ENCODE measurements at regions not wholly inside any gene's neighbourhood (a gene's known extent, or its start where the extent isn't known, plus 50 kb on each side); places are given as distances from the start of the nearest gene placed in this dataset.

- TF ChIP-seq NANOG (IDR thresholded peaks at IDR 0.05; ENCODE audit: insufficient read depth, low read depth, low read length, poor library complexity, severe bottlenecking): no peak
Measured at GRCh38 chr5:124651663-124652513, 94.6 kb downstream of the ZNF608 start (continued).

Measured in H1 (cell line).